GM18505 (cell line): ENCODE measurements at regions not wholly inside any gene's neighbourhood (a gene's known extent, or its start where the extent isn't known, plus 50 kb on each side); places are given as distances from the start of the nearest gene placed in this dataset.

Source experiments
- ATAC-seq: cut with Tn5 transposase; IDR thresholded peaks from one replicate; pipeline ENCODE4 v1.9.1; 2021; ENCODE audit not compliant: unreplicated experiment
- POLR2A ChIP-seq: IDR thresholded peaks from 4 replicates; pipeline ENCODE4 v1.6.1; 2011; ENCODE audit warnings: borderline replicate concordance; ENCODE audit not compliant: insufficient read depth, insufficient read length; ENCODE audit errors: extremely low read depth

DNA sequence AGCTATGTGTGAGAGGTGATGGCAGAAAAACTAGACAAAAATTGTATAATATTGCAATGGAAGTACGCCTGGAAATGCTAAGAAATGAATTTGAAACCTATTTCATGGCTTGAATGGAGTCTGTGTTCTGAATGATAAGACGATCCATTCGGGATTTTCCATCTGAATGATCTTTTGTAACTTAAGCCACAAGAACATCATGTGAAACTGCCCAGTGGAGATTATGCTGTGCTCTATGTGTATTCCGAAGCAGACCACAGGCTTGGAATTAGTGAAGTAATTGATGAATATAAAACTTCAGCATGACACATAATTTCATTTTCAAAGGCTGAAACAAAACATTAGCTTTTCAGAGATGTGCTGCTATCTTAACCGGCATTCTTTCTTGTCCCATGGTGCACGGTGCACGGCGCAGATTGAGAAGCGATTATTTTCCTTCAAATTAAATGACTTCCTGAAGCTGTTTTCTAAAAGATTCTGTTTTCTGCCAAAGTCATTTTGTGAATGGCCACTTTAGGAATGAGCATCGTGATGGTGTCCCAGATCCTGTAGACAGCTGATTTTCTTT is 652.9 kb downstream of the PLA2G4A start:
- no peak for TF ChIP-seq POLR2A
- ATAC-seq, result no peak

DNA sequence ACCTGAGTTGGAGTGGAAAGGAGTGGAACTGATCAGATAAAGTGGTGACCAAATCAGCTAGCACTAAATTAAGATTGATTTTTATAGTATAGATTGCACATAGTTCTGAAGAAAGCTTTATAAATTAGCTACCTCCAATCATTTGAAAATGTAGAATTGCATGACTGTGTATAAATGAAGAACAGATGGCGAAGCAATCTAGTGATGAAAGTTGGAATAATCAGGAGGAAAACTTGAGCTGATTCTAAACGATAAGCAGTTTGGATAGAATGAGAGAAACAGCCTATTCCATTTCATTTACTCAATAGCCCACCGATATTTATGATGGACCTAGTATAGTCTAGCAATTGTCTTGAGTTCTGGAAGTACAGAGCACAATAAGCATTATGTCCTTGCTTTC is 661.5 kb downstream of the PLA2G4A start:
- no peak for ATAC-seq
- TF ChIP-seq POLR2A, result no peak

DNA sequence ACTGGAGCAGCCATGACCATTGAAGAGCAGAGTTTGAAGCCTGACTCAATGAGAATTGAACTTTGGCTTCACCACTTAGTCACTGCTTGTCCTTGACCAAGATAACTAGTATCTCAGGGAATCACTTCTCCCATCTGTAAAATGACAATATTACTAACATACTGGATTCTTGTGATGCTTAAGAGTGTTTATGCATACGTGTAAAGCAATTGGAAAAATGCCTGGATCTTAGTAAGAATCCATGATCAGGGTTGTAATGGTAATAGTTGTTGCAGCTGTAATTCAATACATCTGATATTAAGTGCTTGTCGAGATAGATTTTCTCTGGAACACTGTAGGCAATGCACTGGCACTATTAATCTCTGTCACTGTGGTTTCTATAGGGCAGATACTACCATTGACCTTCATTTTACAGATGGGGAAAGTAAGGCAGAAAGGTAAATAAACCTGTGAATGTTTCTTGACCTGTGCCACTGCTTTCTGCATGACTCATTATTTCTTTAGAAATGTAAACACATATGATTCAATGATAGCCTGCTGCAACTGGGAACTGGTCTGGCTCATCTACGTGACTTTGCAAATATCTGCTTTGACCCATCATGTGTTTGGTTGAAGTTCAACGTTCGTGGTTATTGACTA is 662.5 kb downstream of the PLA2G4A start:
- ATAC-seq, result no peak

DNA sequence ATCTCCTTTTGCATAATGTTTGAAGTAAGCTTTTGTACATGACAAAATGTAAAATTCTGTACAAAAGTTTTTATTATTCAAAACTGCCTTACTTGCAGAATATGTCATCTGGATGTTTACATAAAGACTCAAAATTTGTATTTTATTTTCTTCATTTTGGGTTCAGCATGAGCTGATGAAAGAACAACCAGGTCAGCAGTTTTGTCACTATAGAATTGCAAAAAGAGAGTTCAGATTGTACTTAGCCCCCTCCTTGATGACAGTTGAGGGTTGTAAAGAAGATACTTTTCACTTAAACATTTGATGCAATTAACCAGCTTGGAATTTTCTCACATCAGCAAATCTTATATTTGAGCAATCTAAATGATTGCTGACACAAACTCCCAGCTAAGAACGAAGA is 669.3 kb downstream of the PLA2G4A start:
- no peak for ATAC-seq

More for the DNA sequence above, 662.5 kb downstream of the PLA2G4A start:
- no peak for TF ChIP-seq POLR2A

DNA sequence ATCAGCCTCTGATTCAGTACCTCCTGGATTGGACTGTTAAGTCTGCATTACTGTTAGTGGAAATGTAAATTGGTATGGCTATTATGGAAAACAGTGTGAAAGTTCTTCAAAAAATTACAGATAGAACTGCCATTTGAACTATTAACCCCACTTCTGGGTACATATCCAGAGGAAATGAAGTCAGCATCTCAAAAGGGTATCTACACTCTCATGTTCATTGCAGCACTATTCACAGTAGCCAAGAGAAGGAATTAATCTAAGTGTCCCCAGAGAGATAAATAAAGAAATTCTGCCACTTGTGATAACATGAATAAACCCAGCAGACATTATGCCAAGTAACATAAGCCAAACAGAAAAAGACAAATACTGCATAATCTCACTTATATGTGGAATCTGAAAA is 676.0 kb downstream of the PLA2G4A start:
- no peak for ATAC-seq
- TF ChIP-seq POLR2A, result no peak

More for the DNA sequence above, 669.3 kb downstream of the PLA2G4A start:
- TF ChIP-seq POLR2A, result no peak

DNA sequence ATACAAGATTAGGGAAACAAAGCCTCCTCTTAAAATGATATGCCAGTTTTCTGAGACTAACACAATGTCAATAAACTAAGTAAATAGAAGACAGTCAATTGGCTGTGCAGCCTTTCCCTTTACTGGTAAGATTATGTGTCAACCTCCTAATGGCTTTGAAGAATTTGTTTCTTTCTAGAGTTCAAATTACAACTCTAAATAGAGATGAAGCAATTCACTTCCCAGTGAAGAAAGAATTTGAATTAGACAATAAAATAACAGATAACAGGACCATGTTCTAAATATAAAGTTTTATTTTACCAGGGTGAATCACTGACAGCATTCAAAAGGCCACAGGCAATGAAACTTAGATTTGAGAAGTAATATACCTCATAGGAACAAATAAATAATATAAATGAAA is 680.3 kb downstream of the PLA2G4A start:
- no peak for TF ChIP-seq POLR2A
- ATAC-seq, result no peak

DNA sequence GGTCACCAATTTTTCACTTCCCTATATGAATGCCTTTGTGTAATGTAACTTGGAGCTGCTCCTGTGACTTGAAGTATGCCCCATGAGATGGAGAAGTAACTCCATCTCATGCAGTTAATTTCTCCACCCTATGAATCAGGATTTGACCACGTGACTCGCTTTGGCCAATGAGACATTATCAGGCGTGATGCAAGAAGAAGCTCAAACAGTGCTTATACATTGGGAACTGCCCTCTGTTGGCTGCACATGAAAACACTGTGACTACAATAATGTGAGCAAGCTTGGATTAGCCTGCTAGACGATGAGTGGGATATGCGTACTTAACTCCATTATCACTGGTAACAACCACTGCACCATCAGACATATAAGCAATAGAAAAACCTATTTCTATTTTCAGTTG is 684.4 kb downstream of the PLA2G4A start:
- TF ChIP-seq POLR2A, result no peak
- ATAC-seq, result no peak

DNA sequence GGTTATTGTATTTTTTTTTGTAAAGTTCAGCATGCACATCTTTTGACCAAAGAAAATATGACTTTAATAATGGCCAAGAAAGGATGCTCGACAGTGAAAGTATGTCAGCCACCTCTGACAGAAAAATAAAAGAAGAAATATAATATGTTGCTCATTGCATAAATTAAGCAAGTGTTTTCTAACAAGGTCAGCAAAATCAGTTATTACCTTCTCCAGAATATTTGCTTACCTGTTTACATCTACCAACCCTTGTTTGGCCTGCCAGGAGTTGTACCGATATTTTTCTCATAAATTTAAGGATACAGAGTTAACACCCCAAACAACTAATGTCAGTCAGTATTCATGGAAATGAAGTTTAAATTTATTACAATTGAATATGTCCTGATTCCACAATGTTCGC is 685.4 kb downstream of the PLA2G4A start:
- ATAC-seq, result no peak
- no peak for TF ChIP-seq POLR2A

DNA sequence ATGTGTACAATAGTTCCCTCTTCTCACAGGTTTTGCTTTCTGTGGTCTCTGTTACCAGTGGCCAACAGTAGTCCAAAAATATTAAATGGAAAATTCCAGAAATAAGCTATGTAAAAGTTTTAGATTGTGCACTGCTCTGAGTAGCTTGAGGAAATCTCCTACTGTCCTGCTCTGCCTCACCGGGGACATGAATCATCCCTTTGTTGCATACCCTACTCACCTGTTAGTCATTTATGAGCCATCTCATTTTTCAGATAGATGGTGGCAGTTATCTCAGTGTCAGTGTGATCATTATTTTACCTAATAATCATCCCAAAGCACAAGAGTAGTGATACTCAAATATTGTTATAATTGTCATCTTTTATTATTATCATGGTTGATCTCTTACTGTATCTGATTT is 688.1 kb downstream of the PLA2G4A start:
- TF ChIP-seq POLR2A, result no peak
- no peak for ATAC-seq

DNA sequence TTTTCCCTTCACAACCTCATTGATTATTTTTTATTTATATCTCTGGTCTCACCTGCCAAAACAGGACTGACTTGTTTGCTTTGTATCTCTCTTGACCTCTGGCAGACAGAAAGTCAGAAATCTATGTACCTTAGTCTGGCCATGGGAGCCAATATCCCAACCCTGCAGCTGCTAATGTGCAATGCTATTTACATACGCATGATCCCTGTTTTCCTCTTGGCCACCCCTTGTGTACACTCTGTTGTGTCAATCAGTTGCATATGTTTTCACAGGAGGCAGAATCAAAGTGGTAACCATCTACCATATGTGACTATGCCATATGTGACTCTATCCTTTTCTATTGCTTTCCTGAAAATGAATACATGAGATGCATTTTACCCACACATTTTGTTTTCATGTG is 688.8 kb downstream of the PLA2G4A start:
- ATAC-seq, result no peak
- TF ChIP-seq POLR2A, result no peak

DNA sequence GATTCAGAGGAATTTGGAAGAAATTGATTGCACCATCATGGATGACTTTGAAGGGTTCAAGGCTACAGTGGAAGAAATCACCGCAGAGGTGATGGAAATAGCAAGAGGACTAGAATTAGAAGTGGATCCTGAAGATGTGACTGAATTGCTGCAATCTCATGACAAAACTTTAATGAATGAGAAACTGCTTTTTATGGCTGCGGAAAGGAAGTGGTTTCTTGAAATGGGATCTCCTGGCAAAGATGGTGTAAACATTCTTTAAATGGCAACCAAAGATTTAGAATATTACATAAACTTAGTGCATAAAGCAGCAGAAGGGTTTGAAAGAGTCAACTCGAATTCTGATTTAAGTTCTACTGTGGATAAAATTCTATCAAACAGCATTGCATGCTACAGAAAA is 698.6 kb downstream of the PLA2G4A start:
- no peak for ATAC-seq
- TF ChIP-seq POLR2A, result no peak

DNA sequence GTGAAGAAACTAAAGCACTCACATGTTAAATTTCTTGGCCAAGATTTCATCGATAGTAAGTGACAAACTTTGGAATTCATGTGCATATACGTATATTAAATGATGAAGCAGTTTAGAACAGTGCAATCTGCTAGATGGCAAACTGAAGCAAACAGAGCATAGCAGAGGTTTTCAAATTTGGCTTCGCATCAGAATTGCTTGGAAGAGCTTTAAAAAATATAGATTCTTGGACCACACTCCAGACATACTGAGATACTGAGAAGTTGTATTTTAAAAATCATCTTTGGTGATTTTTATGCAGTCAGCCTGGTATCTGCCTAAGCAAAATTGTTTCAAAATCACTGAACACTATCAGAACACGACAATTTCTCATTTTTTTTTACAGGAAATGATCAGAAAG is 709.2 kb downstream of the PLA2G4A start:
- TF ChIP-seq POLR2A, result no peak
- ATAC-seq, result no peak

DNA sequence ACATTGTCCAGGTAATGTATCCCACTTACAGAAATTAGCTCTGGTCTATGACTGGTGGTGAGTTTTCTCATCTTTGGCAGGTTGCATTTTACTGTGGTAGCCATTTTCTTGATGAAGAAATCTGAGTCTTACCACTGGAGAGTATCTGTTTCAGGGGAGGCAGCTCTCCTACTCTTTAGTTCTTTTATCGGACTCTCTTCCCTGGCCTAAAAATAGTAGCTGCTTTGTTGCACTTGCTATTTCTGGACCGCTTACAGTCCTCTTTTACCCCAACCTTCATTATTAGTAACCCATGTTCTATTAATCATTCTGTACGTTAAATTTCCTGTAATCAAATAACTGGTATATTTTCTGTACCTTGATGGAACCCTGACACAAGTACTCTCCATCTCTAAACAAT is 720.8 kb downstream of the PLA2G4A start:
- no peak for ATAC-seq
- TF ChIP-seq POLR2A, result no peak

DNA sequence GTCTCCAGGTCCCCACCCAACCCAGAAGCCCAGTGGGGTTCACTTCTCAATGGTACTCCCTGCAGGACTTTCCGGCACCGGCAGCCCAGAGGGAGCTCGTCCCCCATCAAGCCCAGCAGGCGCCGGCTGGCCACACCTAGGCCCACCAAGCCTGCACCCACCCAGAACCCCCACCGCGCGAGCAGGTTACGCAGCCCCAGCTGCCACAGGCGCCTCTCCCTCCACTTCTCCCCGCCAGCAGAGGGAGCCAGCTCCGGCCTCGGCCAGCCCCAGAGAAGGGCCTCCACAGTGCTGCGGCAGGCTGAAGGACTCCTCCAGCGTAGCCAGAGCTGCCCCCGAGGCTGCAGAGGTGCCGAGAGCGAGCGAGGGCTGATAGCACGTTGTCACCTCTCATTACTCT is 722.3 kb downstream of the PLA2G4A start:
- ATAC-seq, result no peak
- no peak for TF ChIP-seq POLR2A

DNA sequence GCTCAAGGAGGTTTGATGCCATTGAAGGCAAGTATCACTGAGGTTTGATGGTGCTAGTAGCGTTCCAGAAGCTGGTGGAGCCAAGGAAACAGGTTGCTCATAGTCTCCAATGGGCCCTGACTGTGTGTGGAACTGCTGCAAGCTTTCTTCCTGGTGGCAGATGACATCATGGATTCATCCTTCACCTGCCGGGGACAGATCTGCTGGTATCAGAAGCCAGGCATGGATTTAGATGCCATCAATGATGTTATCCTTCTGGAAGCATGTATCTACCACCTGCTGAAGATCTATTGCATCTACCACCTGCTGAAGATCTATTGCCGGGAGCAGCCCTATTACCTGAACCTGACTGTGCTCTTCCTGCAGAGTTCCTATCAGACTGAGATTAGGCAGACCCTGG is 734.4 kb downstream of the PLA2G4A start:
- TF ChIP-seq POLR2A, result no peak
- no peak for ATAC-seq
